ENCODE measurements at regions not wholly inside any gene's neighbourhood (a gene's known extent, or its start where the extent isn't known, plus 50 kb on each side); places are given as distances from the start of the nearest gene placed in this dataset.

- peaks cover 0 to 31% (median 0%) of the 10 kb centered on the region in 10 experiments; a peak in 7 of 20 replicates for H3K4me1 ChIP-seq
- H3K4me2 ChIP-seq = peak overlapping the region in 3 of 11 experiments; percentile 44 to 73 (median 55); a peak in 5 of 22 replicates
- no peaks in the 10 kb centered on the region for H4K20me1 ChIP-seq
- no peak overlapping the region for H3K4me3 ChIP-seq
- H3K36me3 ChIP-seq = no peaks in the 10 kb centered on the region
- TF ChIP-seq Cebpa-rat (IDR thresholded peaks at IDR 0.05) = no peak
- no peaks in the 10 kb centered on the region for H3K9me3 ChIP-seq (replicated peaks in 1 of 11)
- peak overlapping the region in 3 of 11 experiments; percentile 25 to 47 (median 33); a peak in 3 of 22 replicates for H3K9ac ChIP-seq
- H3K27me3 ChIP-seq = no peaks in the 10 kb centered on the region
- peak overlapping the region in 5 of 11 experiments; percentile 15 to 81 (median 65); a peak in 9 of 22 replicates for H3K27ac ChIP-seq
Observed at GRCh38 chr6:113696960-113697359, 160.2 kb upstream of the MARCKS start.

GRCh38 chr6:113697632-113698410, 159.3 kb upstream of the MARCKS start:
- no peak overlapping the region for H3K4me3 ChIP-seq
- peak overlapping the region in 4 of 11 experiments; percentile 16 to 73 (median 50); a peak in 5 of 22 replicates for H3K4me2 ChIP-seq
- H3K9ac ChIP-seq = peak overlapping the region in 3 of 11 experiments; percentile 25 to 47 (median 33); a peak in 3 of 22 replicates
- peak overlapping the region in 5 of 11 experiments; percentile 15 to 81 (median 65); a peak in 10 of 22 replicates for H3K27ac ChIP-seq
- no peaks in the 10 kb centered on the region for H3K27me3 ChIP-seq
- H3K36me3 ChIP-seq = no peaks in the 10 kb centered on the region
- H4K20me1 ChIP-seq = no peaks in the 10 kb centered on the region
- H3K9me3 ChIP-seq (replicated peaks in 1 of 11) = no peaks in the 10 kb centered on the region
- no peak for TF ChIP-seq Cebpa-rat (IDR thresholded peaks at IDR 0.05)
- peaks cover 0 to 31% (median 0%) of the 10 kb centered on the region in 10 experiments; a peak in 7 of 20 replicates for H3K4me1 ChIP-seq

- Histone ChIP-seq H3K27ac (no peak overlapping the region), H3K4me1 (peaks cover 0 to 31% (median 0%) of the 10 kb centered on the region in 10 experiments; a peak in 7 of 20 replicates), H3K4me2 (no peak overlapping the region), H3K36me3 (no peaks in the 10 kb centered on the region), H3K27me3 (no peaks in the 10 kb centered on the region), H3K9me3 (replicated peaks in 1 of 11) (0 out of 22 replicates have a peak, but pooled peaks cover 0 to 3% (median 0%) of the 10 kb centered on the region in 11 experiments), H3K9ac (no peak overlapping the region), H3K4me3 (no peak overlapping the region), H4K20me1 (no peaks in the 10 kb centered on the region)
- TF ChIP-seq Cebpa-rat (IDR thresholded peaks at IDR 0.05) = no peak
Observed at GRCh38 chr6:113699239-113699638, 157.9 kb upstream of the MARCKS start.

GRCh38 chr6:113701552-113702254, 155.4 kb upstream of the MARCKS start:
- no peaks in the 10 kb centered on the region for H3K36me3 ChIP-seq

GRCh38 chr6:113707194-113707593, 150.0 kb upstream of the MARCKS start:
- Histone ChIP-seq H3K9ac (no peak overlapping the region), H3K4me2 (no peak overlapping the region), H3K27me3 (no peaks in the 10 kb centered on the region), H3K27ac (no peak overlapping the region), H4K20me1 (no peaks in the 10 kb centered on the region), H3K4me3 (no peak overlapping the region), H3K9me3 (replicated peaks in 1 of 11) (0 out of 22 replicates have a peak, but pooled peaks cover 0 to 3% (median 0%) of the 10 kb centered on the region in 11 experiments), H3K4me1 (peaks cover 0 to 4% (median 0%) of the 10 kb centered on the region in 10 experiments; a peak in 1 of 20 replicates), H3K36me3 (no peaks in the 10 kb centered on the region)
- no peak for TF ChIP-seq Cebpa-rat (IDR thresholded peaks at IDR 0.05)

More at GRCh38 chr6:113701552-113702254, 155.4 kb upstream of the MARCKS start:
- H3K4me1 ChIP-seq = peaks cover 0 to 22% (median 0%) of the 10 kb centered on the region in 10 experiments; a peak in 7 of 20 replicates
- H3K9me3 ChIP-seq (replicated peaks in 1 of 11) = 0 out of 22 replicates have a peak, but pooled peaks cover 0 to 3% (median 0%) of the 10 kb centered on the region in 11 experiments
- H3K4me2 ChIP-seq = no peak overlapping the region
- H3K9ac ChIP-seq = no peak overlapping the region
- no peak for TF ChIP-seq Cebpa-rat (IDR thresholded peaks at IDR 0.05)
- no peak overlapping the region for H3K4me3 ChIP-seq
- H3K27me3 ChIP-seq = no peaks in the 10 kb centered on the region
- no peaks in the 10 kb centered on the region for H4K20me1 ChIP-seq
- H3K27ac ChIP-seq = no peak overlapping the region

GRCh38 chr6:113709936-113710509, 147.1 kb upstream of the MARCKS start:
- Histone ChIP-seq H3K9me3 (replicated peaks in 1 of 11) (no peaks in the 10 kb centered on the region), H3K36me3 (no peaks in the 10 kb centered on the region), H3K27ac (no peak overlapping the region), H3K4me3 (no peak overlapping the region), H3K4me1 (peaks cover 0 to 4% (median 0%) of the 10 kb centered on the region in 10 experiments; a peak in 1 of 20 replicates), H3K9ac (no peak overlapping the region), H3K27me3 (no peaks in the 10 kb centered on the region), H4K20me1 (no peaks in the 10 kb centered on the region), H3K4me2 (no peak overlapping the region)
- no peak for TF ChIP-seq Cebpa-rat (IDR thresholded peaks at IDR 0.05)

- H3K4me1 ChIP-seq = peaks cover 0 to 5% (median 0%) of the 10 kb centered on the region in 10 experiments; a peak in 2 of 20 replicates
- H3K27me3 ChIP-seq = no peaks in the 10 kb centered on the region
- no peaks in the 10 kb centered on the region for H3K9me3 ChIP-seq (replicated peaks in 1 of 11)
- no peak overlapping the region for H3K9ac ChIP-seq
- H3K36me3 ChIP-seq = no peaks in the 10 kb centered on the region
- TF ChIP-seq Cebpa-rat (IDR thresholded peaks at IDR 0.05) = no peak
- H4K20me1 ChIP-seq = no peaks in the 10 kb centered on the region
- no peak overlapping the region for H3K4me3 ChIP-seq
- H3K4me2 ChIP-seq = no peak overlapping the region
- no peak overlapping the region for H3K27ac ChIP-seq
Observed at GRCh38 chr6:113713665-113714064, 143.5 kb upstream of the MARCKS start.

- Histone ChIP-seq H3K9me3 (replicated peaks in 1 of 11) (no peaks in the 10 kb centered on the region), H4K20me1 (no peaks in the 10 kb centered on the region), H3K4me1 (peaks cover 0 to 19% (median 0%) of the 10 kb centered on the region in 10 experiments; a peak in 4 of 20 replicates), H3K4me2 (0 out of 22 replicates have a peak overlapping the region, but pooled peaks of 1 of the 11 experiments have one; percentile 22), H3K4me3 (no peak overlapping the region), H3K27ac (0 out of 22 replicates have a peak overlapping the region, but pooled peaks of 1 of the 11 experiments have one; percentile 3), H3K27me3 (no peaks in the 10 kb centered on the region), H3K36me3 (no peaks in the 10 kb centered on the region), H3K9ac (no peak overlapping the region)
- no peak for TF ChIP-seq Cebpa-rat (IDR thresholded peaks at IDR 0.05)
Observed at GRCh38 chr6:113718588-113718987, 138.6 kb upstream of the MARCKS start.

Measured in BLaER1 treated with 17β-estradiol and CSF1 and Interleukin-3, amounts not matched to agents 10 nM and 100 nM (cell line).